ENCODE measurements at regions not wholly inside any gene's neighbourhood (a gene's known extent, or its start where the extent isn't known, plus 50 kb on each side); places are given as distances from the start of the nearest gene placed in this dataset.

DNA sequence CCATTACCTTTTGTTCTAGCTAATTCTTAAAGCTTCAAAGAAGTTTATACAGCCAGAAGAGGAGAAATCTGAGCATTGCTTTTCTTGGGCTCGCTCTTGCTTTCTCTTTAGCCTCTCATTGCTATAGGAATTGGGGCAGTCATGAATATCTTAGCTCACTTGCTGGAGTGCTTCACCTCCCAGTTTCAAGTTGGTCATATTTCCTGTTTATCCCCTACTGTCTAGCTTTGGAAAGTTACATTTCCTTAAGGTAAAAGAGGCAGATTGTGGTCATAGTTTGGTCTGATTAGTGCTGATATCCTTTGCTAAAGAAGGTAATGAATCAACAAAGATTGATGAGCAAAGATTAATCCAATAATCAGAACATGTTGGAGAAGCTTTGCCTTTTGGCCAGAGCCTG, 77.7 kb upstream of the GLI3 start:
- Histone ChIP-seq H3K4me1 (peaks cover 0 to 4% (median 0%) of the 10 kb centered on the region in 4 donors), H3K27ac (no peak overlapping the region), H3K36me3 (no peaks in the 10 kb centered on the region), H3K27me3 (no peaks in the 10 kb centered on the region), H3K4me3 (no peak overlapping the region), H3K9me3 (peaks cover 4 to 9% of the 10 kb centered on the region in 2 donors)
- in situ Hi-C loops (cut with MboI; ENCODE audit: low pct_ligation_motif_present in 1 of 4, low pct_unique_long_range_greater_than_20kb in 1 of 4, low sequenced_read_pairs in 3 of 4) (no loop called here), intact Hi-C loops (cut with DNase I; ENCODE audit: low total_unique reads) (no loop called here)
- DNase-seq, result no peak
- TF ChIP-seq EP300 (IDR thresholded peaks at IDR 0.05; ENCODE audit: low read depth) (no peak), CTCF (IDR thresholded peaks at IDR 0.05) (no peak), POLR2AphosphoS5 (IDR thresholded peaks at IDR 0.05) (no peak), POLR2A (IDR thresholded peaks at IDR 0.05) (no peak)
- 67% methylated on average over 1 of the region's 1 CpG; no CpG with 5 or more reads in 1 of the 2 donors for WGBS, 2 donors (ENCODE audit: low coverage in 1 of 2)

DNA sequence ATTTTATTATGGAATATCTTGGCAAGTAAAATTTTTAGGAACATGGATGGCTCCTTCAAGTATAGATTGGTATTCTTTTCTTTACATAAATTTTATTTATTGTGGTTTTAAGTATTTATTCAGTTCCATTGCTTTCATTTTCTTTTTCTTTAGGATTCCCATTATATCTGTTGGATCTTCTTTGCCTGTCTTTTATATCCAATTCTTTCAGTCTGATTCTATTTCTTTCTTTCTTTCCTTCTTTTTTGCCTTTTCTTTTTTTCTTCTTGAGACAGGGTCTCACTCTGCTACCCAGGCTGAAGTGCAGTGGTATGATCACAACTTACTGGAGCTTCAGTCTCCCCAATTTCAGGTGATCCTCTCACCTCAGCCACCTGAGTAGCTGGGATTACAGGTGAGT, 74.2 kb upstream of the GLI3 start:
- H3K27me3 ChIP-seq, result no peaks in the 10 kb centered on the region
- intact Hi-C loops (cut with DNase I; ENCODE audit: low total_unique reads) (no loop called here), in situ Hi-C loops (cut with MboI; ENCODE audit: low pct_ligation_motif_present in 1 of 4, low pct_unique_long_range_greater_than_20kb in 1 of 4, low sequenced_read_pairs in 3 of 4) (no loop called here)
- no peaks in the 10 kb centered on the region for H3K36me3 ChIP-seq
- TF ChIP-seq CTCF (IDR thresholded peaks at IDR 0.05), result no peak
- no peak for TF ChIP-seq POLR2A (IDR thresholded peaks at IDR 0.05)
- no peak for TF ChIP-seq POLR2AphosphoS5 (IDR thresholded peaks at IDR 0.05)
- TF ChIP-seq EP300 (IDR thresholded peaks at IDR 0.05; ENCODE audit: low read depth), result no peak
- H3K9me3 ChIP-seq, result peaks cover 4 to 9% of the 10 kb centered on the region in 2 donors
- H3K4me3 ChIP-seq, result no peak overlapping the region
- DNase-seq, result no peak
- peaks cover 0 to 4% (median 0%) of the 10 kb centered on the region in 4 donors for H3K4me1 ChIP-seq
- H3K27ac ChIP-seq, result no peak overlapping the region

DNA sequence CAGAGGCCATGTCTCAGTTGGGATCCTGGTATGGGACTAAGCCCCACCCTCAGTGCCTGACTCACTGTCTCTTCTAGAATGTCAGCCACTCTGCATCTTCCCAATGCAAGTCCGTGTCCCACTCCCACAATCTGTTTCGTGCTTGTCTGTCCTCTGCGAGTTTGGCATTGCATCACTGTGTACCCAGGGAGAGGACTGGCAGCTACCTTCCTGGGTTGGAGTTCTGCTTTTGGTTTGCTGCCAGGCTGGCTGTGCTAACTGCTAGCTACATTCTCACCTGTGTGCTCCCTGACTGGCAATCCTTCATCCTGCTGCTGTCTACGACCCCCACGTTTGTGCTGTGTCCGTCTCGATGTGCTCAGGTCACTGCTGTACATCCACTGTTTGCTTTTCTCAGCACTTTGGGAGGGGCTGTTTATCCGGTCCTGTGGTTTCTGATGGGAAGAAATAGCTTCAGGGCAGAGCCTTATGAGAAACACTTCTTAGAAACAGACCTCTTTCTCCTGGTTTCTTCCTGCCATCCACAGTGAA, 56.0 kb upstream of the GLI3 start:
- no peak overlapping the region for H3K4me3 ChIP-seq
- TF ChIP-seq POLR2A (IDR thresholded peaks at IDR 0.05) (no peak), EP300 (IDR thresholded peaks at IDR 0.05; ENCODE audit: low read depth) (no peak)
- intact Hi-C loops (cut with DNase I; ENCODE audit: low total_unique reads), result no loop called here
- no peak for DNase-seq
- WGBS, 2 donors (ENCODE audit: low coverage in 1 of 2), result 53 to 58% methylated on average over 3 to 8 of the region's 8 CpGs
- H3K9me3 ChIP-seq, result no peaks in the 10 kb centered on the region
- no peaks in the 10 kb centered on the region for H3K4me1 ChIP-seq
- no peak overlapping the region for H3K27ac ChIP-seq
- in situ Hi-C loops (cut with MboI; ENCODE audit: low pct_ligation_motif_present in 1 of 4, low pct_unique_long_range_greater_than_20kb in 1 of 4, low sequenced_read_pairs in 3 of 4), result no loop called here
- H3K27me3 ChIP-seq, result no peaks in the 10 kb centered on the region
- no peaks in the 10 kb centered on the region for H3K36me3 ChIP-seq

GRCh38 chr7:42289473-42289872, 52.5 kb upstream of the GLI3 start:
- no peak for DNase-seq
- intact Hi-C loops (cut with DNase I; ENCODE audit: low total_unique reads), result no loop called here
- H3K4me3 ChIP-seq, result no peak overlapping the region
- H3K36me3 ChIP-seq, result no peaks in the 10 kb centered on the region
- WGBS, 2 donors (ENCODE audit: low coverage in 1 of 2), result 54 to 56% methylated on average over 1 of the region's 1 CpG
- in situ Hi-C loops (cut with MboI; ENCODE audit: low pct_ligation_motif_present in 1 of 4, low pct_unique_long_range_greater_than_20kb in 1 of 4, low sequenced_read_pairs in 3 of 4), result no loop called here
- H3K27me3 ChIP-seq, result no peaks in the 10 kb centered on the region
- TF ChIP-seq POLR2A (IDR thresholded peaks at IDR 0.05) (no peak), POLR2AphosphoS5 (IDR thresholded peaks at IDR 0.05) (no peak), CTCF (IDR thresholded peaks at IDR 0.05) (no peak)
- peaks cover 0 to 9% (median 0%) of the 10 kb centered on the region in 4 donors for H3K4me1 ChIP-seq
- no peak overlapping the region for H3K27ac ChIP-seq
- H3K9me3 ChIP-seq, result no peaks in the 10 kb centered on the region

All from transverse colon (tissue), 4 donors.